GM19023 (cell line): ENCODE measurements at regions not wholly inside any gene's neighbourhood (a gene's known extent, or its start where the extent isn't known, plus 50 kb on each side); places are given as distances from the start of the nearest gene placed in this dataset.

Source experiments
- ATAC-seq: cut with Tn5 transposase; IDR thresholded peaks from one replicate; pipeline ENCODE4 v1.9.1; 2021; ENCODE audit warnings: mild to moderate bottlenecking, moderate library complexity; ENCODE audit not compliant: unreplicated experiment

GRCh38 chr7:18445483-18445882 is 50.1 kb upstream of the HDAC9 start:
- no peak for ATAC-seq
